GM18909 (cell line): ENCODE measurements at regions not wholly inside any gene's neighbourhood (a gene's known extent, or its start where the extent isn't known, plus 50 kb on each side); places are given as distances from the start of the nearest gene placed in this dataset.

ENCODE experiments used
- ATAC-seq: cut with Tn5 transposase; IDR thresholded peaks from one replicate; pipeline ENCODE4 v1.9.1; 2021; ENCODE audit warnings: mild to moderate bottlenecking; ENCODE audit not compliant: unreplicated experiment, poor library complexity

GRCh38 chr1:82246050-82246449 is 445.3 kb downstream of the ADGRL2 start:
- ATAC-seq: no peak

DNA sequence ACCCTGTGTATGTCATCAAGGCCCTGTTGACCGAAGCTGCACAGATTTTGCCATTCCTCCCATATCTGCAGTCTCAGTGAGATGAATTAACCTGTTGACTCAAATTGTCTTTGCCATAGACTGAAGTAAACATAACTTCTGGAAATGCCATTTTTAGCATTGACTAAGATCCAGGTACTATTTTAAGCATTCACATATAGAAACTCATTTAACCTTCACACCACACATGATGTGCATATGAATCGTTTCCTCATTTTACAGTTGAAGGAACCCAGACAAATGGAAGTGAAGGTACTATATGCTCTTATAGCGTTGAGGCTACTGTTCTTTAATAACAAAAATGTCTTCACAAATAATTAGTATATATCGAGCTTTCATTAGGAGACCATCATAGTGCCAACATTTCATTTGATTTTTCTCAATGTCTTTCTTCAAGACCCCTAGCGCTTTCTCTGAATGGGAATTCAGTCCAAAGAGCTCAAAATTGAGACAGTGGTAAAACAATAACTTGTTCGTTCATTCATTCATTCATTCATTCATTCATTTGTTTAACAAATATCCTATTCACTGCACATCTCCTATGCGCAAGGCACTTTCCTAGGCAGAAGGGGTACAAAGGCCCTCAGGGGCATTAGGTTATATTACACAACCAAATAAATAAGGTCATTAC is 444.7 kb downstream of the ADGRL2 start:
- ATAC-seq: no peak

DNA sequence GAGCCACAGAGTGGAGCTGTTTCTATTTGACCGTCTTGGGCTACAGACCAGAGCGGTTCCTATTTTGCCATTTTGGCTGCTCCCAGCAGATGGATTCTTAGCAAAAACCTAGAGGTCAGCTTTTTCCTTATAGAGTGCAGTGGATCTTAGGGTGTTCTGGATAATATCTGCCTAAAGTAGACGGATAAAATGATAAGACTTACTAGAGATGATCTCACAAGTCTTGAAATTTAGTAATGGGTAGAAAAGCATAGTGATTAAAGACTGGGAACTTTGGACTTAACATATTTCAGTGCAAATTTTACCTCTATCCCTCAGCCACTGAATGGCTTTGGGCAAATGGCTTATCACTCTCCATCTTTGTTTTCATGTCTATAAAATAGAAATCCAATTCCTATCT is 439.8 kb downstream of the ADGRL2 start:
- ATAC-seq: no peak

DNA sequence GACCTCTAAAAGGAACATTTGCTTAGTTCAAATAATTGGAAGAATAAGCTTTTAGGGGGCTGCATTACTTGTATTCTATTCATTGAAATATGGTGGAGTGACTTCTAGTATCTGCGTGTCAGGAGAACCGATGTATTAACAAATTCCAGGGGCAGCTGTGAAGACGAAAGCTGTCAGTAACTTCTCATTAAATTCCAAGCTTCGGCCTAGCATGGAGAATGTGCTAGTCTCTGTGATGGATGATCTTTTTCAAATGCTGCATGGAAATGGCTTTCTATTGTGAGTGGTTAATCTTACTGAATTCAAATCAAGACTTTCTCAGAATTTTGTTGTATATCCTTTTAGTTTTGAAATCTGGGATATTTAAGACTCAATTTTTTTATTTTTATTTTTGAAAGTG is 429.9 kb downstream of the ADGRL2 start:
- no peak for ATAC-seq

DNA sequence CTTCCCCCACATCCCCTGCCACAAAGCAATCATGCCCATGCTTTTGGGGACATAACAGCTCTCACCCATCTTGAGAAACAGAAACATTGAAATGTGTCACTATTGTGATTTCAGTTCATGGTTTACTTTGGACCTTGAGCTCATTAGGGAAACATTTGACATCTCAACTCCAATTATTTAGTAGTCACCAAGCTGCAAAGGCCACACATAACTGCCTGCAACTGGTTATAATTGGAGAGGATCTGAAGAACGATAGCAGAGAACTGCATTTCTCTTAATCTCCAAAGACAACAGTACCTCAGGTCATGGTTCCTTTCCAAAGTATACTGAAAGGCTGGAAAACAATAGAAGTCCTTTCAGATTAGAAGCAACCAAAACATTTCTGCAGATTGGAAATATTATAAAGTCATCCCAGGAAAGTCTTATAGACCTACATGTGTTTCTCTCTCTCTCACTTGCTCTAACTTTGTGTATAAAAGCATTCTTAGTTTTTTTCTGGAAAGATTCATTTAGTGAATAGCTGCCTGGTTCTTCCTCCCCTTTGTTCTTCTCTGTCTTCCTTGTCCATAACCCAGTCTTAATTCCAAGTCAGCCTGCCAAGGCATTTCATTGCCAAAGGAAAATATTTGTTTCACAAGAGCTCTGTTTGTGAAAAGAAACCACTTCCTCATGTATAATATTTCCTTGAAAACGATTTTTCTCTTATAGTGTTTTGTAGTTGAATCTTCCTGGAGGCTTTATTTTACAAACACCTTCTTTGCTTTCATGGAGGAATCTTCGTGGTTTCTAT is 426.8 kb downstream of the ADGRL2 start:
- ATAC-seq: no peak

DNA sequence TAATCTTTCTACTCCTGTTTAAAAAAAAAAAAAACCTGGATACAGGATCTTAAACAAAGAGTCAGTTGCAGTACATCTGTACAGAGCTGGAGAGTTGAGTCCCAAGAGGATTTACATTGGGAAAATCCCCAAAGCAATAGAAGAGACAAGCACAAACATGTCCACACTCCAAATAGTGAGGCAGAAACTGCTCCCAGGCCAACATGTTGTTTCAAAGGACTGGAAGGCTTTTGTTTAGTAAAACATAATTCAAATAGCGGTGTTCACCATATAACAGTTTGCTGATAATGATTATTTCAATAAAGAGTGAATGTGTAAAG is 425.4 kb downstream of the ADGRL2 start:
- ATAC-seq: no peak

- peak; percentile 73 for ATAC-seq
Measured at GRCh38 chr1:82225421-82226185, 424.9 kb downstream of the ADGRL2 start.

GRCh38 chr1:82223091-82223490 is 422.4 kb downstream of the ADGRL2 start:
- no peak for ATAC-seq

- ATAC-seq: no peak
Measured at GRCh38 chr1:82221721-82222120, 421.0 kb downstream of the ADGRL2 start.

GRCh38 chr1:82220754-82221153 is 420.0 kb downstream of the ADGRL2 start:
- ATAC-seq: no peak

- no peak for ATAC-seq
Measured at GRCh38 chr1:82219841-82220240, 419.1 kb downstream of the ADGRL2 start.

GRCh38 chr1:82218846-82219245 is 418.1 kb downstream of the ADGRL2 start:
- no peak for ATAC-seq

GRCh38 chr1:82215853-82216175 is 415.1 kb downstream of the ADGRL2 start:
- no peak for ATAC-seq

- no peak for ATAC-seq
Measured at GRCh38 chr1:82215056-82215852, 414.5 kb downstream of the ADGRL2 start.

- ATAC-seq: no peak
Measured at GRCh38 chr1:82214606-82215005, 413.9 kb downstream of the ADGRL2 start.

GRCh38 chr1:82197606-82198005 is 396.9 kb downstream of the ADGRL2 start:
- ATAC-seq: no peak

DNA sequence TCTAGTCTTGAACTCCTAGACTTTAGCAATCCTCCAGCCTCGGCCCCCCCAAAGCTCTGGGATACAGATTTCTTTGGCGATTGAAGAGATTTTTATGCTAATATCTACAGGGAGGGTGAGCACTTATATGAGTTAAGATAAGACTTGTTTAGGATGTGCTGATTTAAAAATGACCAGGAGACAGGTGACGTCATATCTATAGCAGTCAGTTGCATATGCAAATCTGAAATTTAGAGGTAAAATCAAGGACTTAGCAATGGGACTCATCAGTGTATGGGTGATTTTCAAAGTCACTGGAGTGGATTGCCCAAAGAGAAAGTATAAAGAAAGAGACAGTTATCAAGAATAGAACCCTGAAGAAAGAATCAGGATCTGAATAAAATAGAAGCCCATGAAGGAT is 394.5 kb downstream of the ADGRL2 start:
- ATAC-seq: no peak

DNA sequence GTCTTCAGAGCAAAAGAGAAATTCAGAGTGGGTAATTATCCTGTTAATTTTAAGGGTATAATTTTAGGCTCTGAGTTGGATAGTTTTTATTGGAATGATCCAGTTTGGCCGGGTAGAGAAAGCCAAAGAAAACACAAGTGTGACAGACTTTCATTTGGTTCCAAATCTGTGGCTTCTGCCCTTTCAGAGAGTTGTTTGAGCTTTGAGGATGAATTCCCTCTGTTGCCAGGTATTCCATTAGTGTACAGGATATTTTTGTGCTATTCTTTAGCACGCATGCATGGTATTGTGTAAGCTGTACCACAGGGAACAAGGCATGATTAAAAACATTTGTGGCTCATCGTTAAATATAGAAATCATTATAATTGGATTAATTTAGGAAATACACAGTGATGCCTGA is 384.4 kb downstream of the ADGRL2 start:
- no peak for ATAC-seq

DNA sequence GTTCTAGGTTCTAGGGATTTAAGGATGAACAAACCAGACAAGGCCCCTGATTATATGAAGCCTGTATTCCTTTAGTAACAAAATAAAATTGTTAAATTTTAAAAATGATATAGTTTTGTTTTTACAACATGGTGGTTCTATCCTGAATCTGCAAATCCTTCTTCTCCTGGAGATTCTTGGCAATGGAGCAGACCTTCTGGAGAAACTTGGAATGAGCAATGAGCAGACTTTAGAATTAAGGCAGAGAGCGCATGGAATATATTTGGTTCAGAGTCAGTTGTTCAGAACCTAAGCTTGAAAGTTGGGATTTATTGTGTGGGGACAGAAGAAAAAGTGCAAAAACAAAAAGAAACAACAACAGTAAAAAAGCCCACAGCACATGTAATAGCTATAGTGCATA is 381.1 kb downstream of the ADGRL2 start:
- ATAC-seq: no peak

DNA sequence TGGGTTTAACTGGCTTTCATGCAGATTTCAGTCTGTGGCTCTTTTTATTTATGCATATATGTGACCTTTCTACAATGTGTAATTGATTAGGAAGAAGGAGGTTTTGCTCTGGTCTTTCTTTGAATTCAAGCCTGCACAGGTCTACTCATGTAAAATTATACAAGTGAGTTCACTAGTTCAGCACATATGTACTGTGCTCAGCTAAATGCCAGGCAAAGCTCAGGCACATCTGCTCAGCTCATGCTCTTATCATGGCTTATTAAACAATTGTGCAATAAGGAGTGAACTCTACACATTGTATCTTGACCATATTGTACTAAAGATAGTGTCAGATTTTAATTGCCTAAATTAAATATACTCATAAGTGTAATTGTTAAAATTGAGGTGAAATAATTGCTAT is 378.4 kb downstream of the ADGRL2 start:
- no peak for ATAC-seq

DNA sequence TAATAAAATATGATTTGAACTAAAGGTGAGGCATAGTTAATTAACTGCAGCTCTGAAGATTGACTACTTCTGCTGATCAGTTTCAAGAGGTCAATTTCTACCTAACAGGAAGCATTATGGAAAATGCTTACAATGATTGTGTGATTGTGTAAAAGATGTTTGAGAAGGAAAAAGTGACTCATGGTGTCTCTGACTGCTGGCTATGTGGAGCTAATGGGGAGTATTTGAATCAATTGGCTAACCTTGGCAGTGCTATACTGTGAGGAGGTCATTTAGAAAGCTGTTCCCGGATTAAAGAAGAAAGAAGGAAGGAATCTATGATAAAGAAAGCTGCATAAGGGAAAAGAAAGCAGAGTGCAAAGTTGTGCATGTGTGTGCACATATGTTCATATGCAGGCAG is 376.5 kb downstream of the ADGRL2 start:
- ATAC-seq: no peak
